Spleen (tissue), 7 donors: ENCODE measurements at regions not wholly inside any gene's neighbourhood (a gene's known extent, or its start where the extent isn't known, plus 50 kb on each side); places are given as distances from the start of the nearest gene placed in this dataset.

Experiments used
- CTCF ChIP-seq, 11 experiments: fragments of 200-600 bp in 7 of 11; fragments of 450-650 bp in 4 of 11; sonication (generic) in 4 of 11; IDR thresholded peaks in 8 of 11; conservative IDR thresholded peaks in 3 of 11; 1 replicate in 7 of 11; 2 replicates in 4 of 11; pipeline versions ENCODE4 v1.4.0 to v1.8.0; 2016 to 2021; ENCODE audit warnings: antibody characterized with exemption in 11 of 11, inconsistent platforms in 4 of 11, mild to moderate bottlenecking in 1 of 11
- POLR2AphosphoS5 ChIP-seq, 3 donors: sonication (generic); formaldehyde crosslinking; IDR thresholded peaks; one replicate each; pipeline ENCODE4 v1.5.1; 2017; ENCODE audit warnings: antibody characterized with exemption in 3 of 3
- donor health status: DM: no; HTN: no; CAD: no; lungs with moderate emphysema.
- donor health status: DM: no; HTN: no; CAD: no.
- donor health status: DM: no; HTN: no; CAD: no.

- no peak for TF ChIP-seq POLR2AphosphoS5 (IDR thresholded peaks at IDR 0.05)
- no peak for TF ChIP-seq CTCF (IDR thresholded peaks at IDR 0.05 in 8 of 11, conservative IDR thresholded peaks at IDR 0.05 in 3 of 11)
Measured at GRCh38 chr12:131437706-131438492, 273.0 kb upstream of the SFSWAP start.
